COLO668 (cell line): ENCODE measurements at regions not wholly inside any gene's neighbourhood (a gene's known extent, or its start where the extent isn't known, plus 50 kb on each side); places are given as distances from the start of the nearest gene placed in this dataset.
"Not testable (repeated sequence)": the region's sequence is repeated elsewhere in the genome, so short reads cannot be mapped to it uniquely, and the experiment has no call there.

Experiments
- DNase-seq: peaks from one replicate; lab custom pipeline; 2025; ENCODE audit not compliant: unreplicated experiment; lab: John Stamatoyannopoulos, UW

- DNase-seq: no peak
These were observed 233.6 kb downstream of the KCNE4 start for GRCh38 chr2:223285370-223286265.

- no peak for DNase-seq
These were observed 242.8 kb downstream of the KCNE4 start for GRCh38 chr2:223294756-223295155.

GRCh38 chr2:223297788-223298187 is 245.8 kb downstream of the KCNE4 start:
- no peak for DNase-seq

- DNase-seq: not testable (repeated sequence)
These were observed 246.3 kb downstream of the KCNE4 start for GRCh38 chr2:223298329-223298728.

GRCh38 chr2:223300326-223300725 is 248.3 kb downstream of the KCNE4 start:
- no peak for DNase-seq

GRCh38 chr2:223306371-223306770 is 254.4 kb downstream of the KCNE4 start:
- DNase-seq: peak; percentile 10

- no peak for DNase-seq
These were observed 260.1 kb downstream of the KCNE4 start for GRCh38 chr2:223311889-223312680.

- DNase-seq: no peak
These were observed 261.1 kb downstream of the KCNE4 start for GRCh38 chr2:223313101-223313500.

GRCh38 chr2:223314811-223315210 is 262.8 kb downstream of the KCNE4 start:
- no peak for DNase-seq

GRCh38 chr2:223315813-223316212 is 263.8 kb downstream of the KCNE4 start:
- DNase-seq: no peak

GRCh38 chr2:223316342-223316741 is 264.4 kb downstream of the KCNE4 start:
- DNase-seq: no peak

GRCh38 chr2:223319601-223320000 is 267.6 kb downstream of the KCNE4 start:
- no peak for DNase-seq

GRCh38 chr2:223324402-223324801 is 272.4 kb downstream of the KCNE4 start:
- no peak for DNase-seq

GRCh38 chr2:223328578-223328977 is 273.6 kb downstream of the SCG2 start:
- DNase-seq: no peak

GRCh38 chr2:223330747-223331146 is 271.4 kb downstream of the SCG2 start:
- not testable (repeated sequence) for DNase-seq

- DNase-seq: no peak
These were observed 264.1 kb downstream of the SCG2 start for GRCh38 chr2:223338016-223338415.

GRCh38 chr2:223357076-223357475 is 245.1 kb downstream of the SCG2 start:
- DNase-seq: no peak

GRCh38 chr2:223363085-223363484 is 239.1 kb downstream of the SCG2 start:
- DNase-seq: no peak

GRCh38 chr2:223365158-223365679 is 236.9 kb downstream of the SCG2 start:
- DNase-seq: no peak

- no peak for DNase-seq
These were observed 235.6 kb downstream of the SCG2 start for GRCh38 chr2:223366566-223366965.

GRCh38 chr2:223368481-223368880 is 233.7 kb downstream of the SCG2 start:
- no peak for DNase-seq

GRCh38 chr2:223369889-223370288 is 232.3 kb downstream of the SCG2 start:
- no peak for DNase-seq
